Keratinocyte (primary cell): ENCODE measurements at regions not wholly inside any gene's neighbourhood (a gene's known extent, or its start where the extent isn't known, plus 50 kb on each side); places are given as distances from the start of the nearest gene placed in this dataset.

ENCODE experiments used
- DNase-seq: peaks from one replicate; pipeline ENCODE4 v3.0.0-alpha.2; 2011; ENCODE audit warnings: low read depth, missing footprints, low spot score
- FAIRE-seq: peaks from 2 replicates; lab custom pipeline; 2011; peaks lifted over from hg19 to GRCh38; lab: Jason Lieb, UNC
- H2AFZ ChIP-seq: 2 replicates; pipeline ENCODE4 v1.6.0; 2012; ENCODE audit warnings: low read length, control low read depth, inconsistent platforms; ENCODE audit not compliant: control insufficient read depth
- H3K27ac ChIP-seq: 2 replicates; pipeline ENCODE4 v1.5.1; 2011; ENCODE audit warnings: low read length; ENCODE audit not compliant: control insufficient read depth, insufficient read depth
- H3K27me3 ChIP-seq: 3 replicates; pipeline ENCODE4 v1.6.0; 2011; ENCODE audit warnings: low read length; ENCODE audit not compliant: control insufficient read depth, insufficient read depth; ENCODE audit errors: extremely low read depth
- H3K36me3 ChIP-seq, 2 experiments: 2 replicates in 1 of 2; 3 replicates in 1 of 2; pipeline ENCODE4 v1.5.1; 2011; ENCODE audit warnings: low read length in 2 of 2, mild to moderate bottlenecking in 1 of 2; ENCODE audit not compliant: control insufficient read depth in 2 of 2, insufficient read depth in 2 of 2; ENCODE audit errors: extremely low read depth in 1 of 2
- H3K4me1 ChIP-seq: 3 replicates; pipeline ENCODE4 v1.5.1; 2011; ENCODE audit warnings: low read length; ENCODE audit not compliant: control insufficient read depth, insufficient read depth; ENCODE audit errors: extremely low read depth
- H3K4me2 ChIP-seq: 3 replicates; pipeline ENCODE4 v1.6.0; 2011; ENCODE audit warnings: low read depth, low read length; ENCODE audit not compliant: control insufficient read depth, insufficient read depth; ENCODE audit errors: extremely low read depth
- H3K4me3 ChIP-seq, 3 experiments: fragments of 200-600 bp in 1 of 3; sonication (generic) in 1 of 3; 2 replicates in 2 of 3; 3 replicates in 1 of 3; pipeline ENCODE4 v1.5.1; 2011 to 2016; ENCODE audit warnings: low read length in 3 of 3, mild to moderate bottlenecking in 3 of 3, control low read depth in 2 of 3, inconsistent platforms in 1 of 3, low read depth in 1 of 3, mixed read lengths in 1 of 3, mixed run types in 1 of 3, moderate library complexity in 1 of 3; ENCODE audit not compliant: control insufficient read depth in 2 of 3, insufficient read depth in 2 of 3; ENCODE audit errors: extremely low read depth in 1 of 3
- H3K79me2 ChIP-seq: 2 replicates; pipeline ENCODE4 v1.6.0; 2012; ENCODE audit warnings: low read length; ENCODE audit not compliant: control insufficient read depth, insufficient read depth
- H3K9ac ChIP-seq: 3 replicates; pipeline ENCODE4 v1.6.0; 2011; ENCODE audit warnings: low read length; ENCODE audit not compliant: control insufficient read depth, insufficient read depth; ENCODE audit errors: extremely low read depth
- H3K9me1 ChIP-seq: 3 replicates; pipeline ENCODE4 v1.6.0; 2011; ENCODE audit warnings: low read length; ENCODE audit not compliant: control insufficient read depth, insufficient read depth; ENCODE audit errors: extremely low read depth
- H3K9me3 ChIP-seq: 2 replicates; pipeline ENCODE4 v1.5.1; 2012; ENCODE audit warnings: low read depth, low read length; ENCODE audit not compliant: control insufficient read depth
- H4K20me1 ChIP-seq: 3 replicates; pipeline ENCODE4 v1.6.0; 2011; ENCODE audit warnings: low read length; ENCODE audit not compliant: control insufficient read depth, insufficient read depth; ENCODE audit errors: extremely low read depth
- CTCF ChIP-seq, 3 experiments: IDR thresholded peaks in 1 of 3; conservative IDR thresholded peaks in 1 of 3; optimal IDR thresholded peaks in 1 of 3; 2 replicates in 2 of 3; 3 replicates in 1 of 3; pipeline versions ENCODE3 to v1.5.1; 2011; ENCODE audit warnings: low read length in 3 of 3, mild to moderate bottlenecking in 3 of 3, moderate library complexity in 2 of 3, control low read depth in 1 of 3, inconsistent platforms in 1 of 3; ENCODE audit not compliant: insufficient read depth in 2 of 3; ENCODE audit errors: extremely low read depth in 1 of 3
- EZH2 ChIP-seq: IDR thresholded peaks from one replicate; pipeline ENCODE4 v1.6.1; 2012; ENCODE audit warnings: inconsistent platforms, mild to moderate bottlenecking, low read length, moderate library complexity
- dilution Hi-C: fragments of 300-500 bp; cut with MboI; formaldehyde crosslinking; loops from one replicate; pipeline ENCODE4 v1.7.0; 2020; ENCODE audit warnings: low sequenced_read_pairs; ENCODE audit not compliant: extremely low pct_ligation_motif_present

- Histone ChIP-seq H3K27me3 (no peaks in the 10 kb centered on the region), H3K4me3 (no peak overlapping the region), H4K20me1 (no peaks in the 10 kb centered on the region), H3K4me2 (no peak overlapping the region), H3K36me3 (no peaks in the 10 kb centered on the region), H3K79me2 (no peaks in the 10 kb centered on the region), H3K9me1 (no peaks in the 10 kb centered on the region), H2AFZ (no peak overlapping the region), H3K4me1 (no peaks in the 10 kb centered on the region), H3K27ac (no peak overlapping the region), H3K9me3 (no peaks in the 10 kb centered on the region), H3K9ac (no peak overlapping the region)
- dilution Hi-C loops: no loop called here
- no peak for TF ChIP-seq EZH2
- no peak for TF ChIP-seq CTCF (optimal IDR thresholded peaks at IDR 0.05 in 1 of 3, IDR thresholded peaks at IDR 0.05 in 1 of 3, conservative IDR thresholded peaks at IDR 0.05 in 1 of 3; ENCODE audit: extremely low read depth in 1 of 3, insufficient read depth in 2 of 3, low read length in 3 of 3)
- DNase-seq: no peak
- FAIRE-seq: no peak
These were observed 2314.9 kb downstream of the LRRC4C start for GRCh38 chr11:39144351-39145130.

DNA sequence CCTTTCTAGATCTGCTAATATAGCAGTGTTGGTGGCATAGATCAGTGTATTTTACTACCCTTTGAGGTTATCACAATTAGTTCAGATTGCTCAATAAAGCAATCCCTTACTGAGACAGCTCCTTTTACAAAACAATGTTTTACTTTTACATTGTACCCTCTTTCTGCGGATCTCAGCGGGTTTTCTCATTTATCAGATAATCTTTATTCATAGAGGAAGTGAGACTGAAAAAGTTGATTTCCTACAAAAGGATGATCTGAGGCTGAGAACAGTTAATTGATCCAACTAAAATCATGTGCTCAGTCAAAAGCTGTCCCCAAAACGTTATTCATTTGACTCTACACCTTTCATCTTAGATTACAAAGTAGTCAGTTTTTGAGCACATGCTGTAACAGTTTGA is 2319.9 kb downstream of the LRRC4C start:
- dilution Hi-C loops: no loop called here
- no peak for FAIRE-seq
- H3K4me3 ChIP-seq: no peak overlapping the region

More for the DNA sequence above, 2319.9 kb downstream of the LRRC4C start:
- no peaks in the 10 kb centered on the region for H3K79me2 ChIP-seq
- no peaks in the 10 kb centered on the region for H3K27me3 ChIP-seq
- no peaks in the 10 kb centered on the region for H4K20me1 ChIP-seq
- H3K9me3 ChIP-seq: no peaks in the 10 kb centered on the region
- H3K4me2 ChIP-seq: no peak overlapping the region
- no peaks in the 10 kb centered on the region for H3K9me1 ChIP-seq
- no peaks in the 10 kb centered on the region for H3K36me3 ChIP-seq
- H3K4me1 ChIP-seq: no peaks in the 10 kb centered on the region
- H2AFZ ChIP-seq: no peak overlapping the region
- H3K9ac ChIP-seq: no peak overlapping the region
- DNase-seq: no peak
- TF ChIP-seq EZH2 (no peak), CTCF (optimal IDR thresholded peaks at IDR 0.05 in 1 of 3, IDR thresholded peaks at IDR 0.05 in 1 of 3, conservative IDR thresholded peaks at IDR 0.05 in 1 of 3; ENCODE audit: extremely low read depth in 1 of 3, insufficient read depth in 2 of 3, low read length in 3 of 3) (no peak)
- H3K27ac ChIP-seq: no peak overlapping the region
